ENCODE measurements at regions not wholly inside any gene's neighbourhood (a gene's known extent, or its start where the extent isn't known, plus 50 kb on each side); places are given as distances from the start of the nearest gene placed in this dataset.

DNA sequence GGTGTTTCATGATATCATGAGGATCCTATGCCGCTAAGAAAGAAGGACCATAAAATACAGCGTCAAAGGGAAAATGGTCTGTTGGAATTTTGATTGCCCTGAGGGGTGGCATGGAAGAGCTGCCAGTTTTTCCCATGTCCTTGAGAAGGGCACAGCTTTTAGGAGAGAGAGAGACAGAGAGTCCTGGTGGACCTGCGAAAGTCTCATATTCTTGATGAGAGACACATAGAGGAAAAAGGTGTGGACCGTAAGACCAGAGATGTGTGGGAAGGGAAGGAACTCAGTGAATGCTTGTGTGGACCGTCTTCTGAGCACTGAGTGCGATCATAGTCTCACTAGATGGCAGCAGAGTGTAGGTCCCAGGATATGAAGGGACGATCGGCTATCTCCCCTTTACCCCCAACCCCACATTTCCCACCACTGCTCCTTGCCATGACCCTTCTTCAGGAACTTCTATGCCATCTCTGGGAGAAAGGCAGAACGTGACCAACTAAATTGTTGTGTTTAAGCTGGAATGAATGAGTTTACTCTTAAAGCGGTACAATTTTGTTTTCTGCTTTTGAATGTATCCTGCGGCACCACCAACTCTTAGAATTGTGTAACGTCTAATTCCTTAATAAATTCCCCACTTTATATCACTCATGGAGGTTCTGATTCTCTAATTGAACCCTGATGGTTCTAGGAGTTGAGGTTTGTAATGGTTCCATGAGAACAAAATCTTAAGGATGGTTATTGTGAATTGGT is 117.7 kb downstream of the CTH start:
- no peak for TF ChIP-seq JUND (IDR thresholded peaks at IDR 0.05; ENCODE audit: low read depth)
- in situ Hi-C loops (cut with HindIII; ENCODE audit: low pct_unique_long_range_greater_than_20kb, low sequenced_read_pairs) = no loop called here
- DNase-seq (ENCODE audit: low read depth in 1 of 2, low spot score in 1 of 2) = peak; percentile 4 to 67

DNA sequence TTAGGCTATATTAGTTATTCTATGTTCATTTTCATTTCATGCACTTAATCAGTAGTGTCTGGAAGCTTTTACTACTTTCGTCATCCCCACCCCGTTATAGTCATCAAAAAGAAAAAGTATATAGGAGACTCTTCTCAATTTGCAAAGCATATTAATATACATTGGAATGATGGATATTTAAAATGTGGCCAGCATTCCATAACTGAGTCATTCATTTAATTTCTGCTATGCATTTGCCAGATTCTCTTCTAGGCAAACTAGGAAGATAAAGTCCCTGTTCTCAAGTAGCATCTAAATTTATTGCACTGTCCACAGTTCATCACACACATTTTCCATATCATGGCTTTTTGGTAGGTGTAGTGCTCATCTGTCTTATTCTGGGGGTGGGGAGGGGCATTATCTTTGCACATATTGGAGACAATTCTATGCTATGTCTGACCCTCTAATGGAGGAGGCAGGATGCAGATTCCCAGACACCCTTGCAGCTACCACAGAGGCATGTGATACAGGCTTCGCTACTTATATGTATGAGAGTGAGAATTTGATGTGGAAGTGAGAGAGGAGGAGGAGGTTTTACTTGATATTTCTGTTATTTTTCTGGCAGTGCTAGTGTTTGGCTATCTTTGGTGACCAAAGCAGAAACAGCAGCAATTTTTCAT is 125.8 kb downstream of the CTH start:
- in situ Hi-C loops (cut with HindIII; ENCODE audit: low pct_unique_long_range_greater_than_20kb, low sequenced_read_pairs) = no loop called here
- TF ChIP-seq JUND (IDR thresholded peaks at IDR 0.05; ENCODE audit: low read depth) = no peak
- DNase-seq (ENCODE audit: low read depth in 1 of 2, low spot score in 1 of 2) = no peak

DNA sequence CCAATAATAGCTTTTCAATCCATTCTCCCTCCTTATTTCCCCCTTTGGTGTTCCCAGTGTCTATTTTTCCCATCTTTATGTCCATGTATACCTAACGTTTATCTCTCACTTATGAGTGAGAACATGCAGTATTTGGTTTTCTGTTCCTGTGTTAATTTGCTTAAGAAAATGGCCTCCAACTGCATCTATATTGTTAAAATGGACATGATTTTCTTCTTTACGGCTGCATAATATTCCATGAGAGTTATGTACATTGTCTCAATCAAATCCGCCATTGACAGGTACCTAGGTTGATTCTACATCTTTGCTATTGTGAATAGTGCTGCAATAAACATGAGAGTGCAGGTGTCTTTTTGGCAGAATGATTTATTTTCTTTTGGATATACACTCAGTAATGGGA is 126.7 kb downstream of the CTH start:
- no peak for TF ChIP-seq JUND (IDR thresholded peaks at IDR 0.05; ENCODE audit: low read depth)
- no peak for DNase-seq (ENCODE audit: low read depth in 1 of 2, low spot score in 1 of 2)
- in situ Hi-C loops (cut with HindIII; ENCODE audit: low pct_unique_long_range_greater_than_20kb, low sequenced_read_pairs) = no loop called here

DNA sequence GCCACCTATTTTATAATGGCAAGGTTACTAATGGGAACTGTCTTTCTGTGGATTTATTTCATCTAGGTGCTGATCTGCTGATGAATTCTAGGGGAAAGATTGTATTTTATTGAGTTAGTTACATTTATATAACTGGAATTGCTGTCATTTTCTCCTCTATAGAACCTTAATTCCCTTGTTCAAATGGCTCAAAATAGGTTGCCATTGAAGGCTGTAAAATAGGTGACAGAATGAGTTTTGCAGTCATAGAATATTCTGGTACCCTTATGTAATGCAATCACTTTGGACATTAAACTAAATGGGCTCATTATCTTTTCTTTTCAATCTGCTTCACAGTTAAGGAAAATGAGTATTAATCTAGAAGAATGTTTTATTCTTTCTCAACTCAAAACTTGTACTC is 131.0 kb downstream of the CTH start:
- TF ChIP-seq JUND (IDR thresholded peaks at IDR 0.05; ENCODE audit: low read depth) = no peak
- no peak for DNase-seq (ENCODE audit: low read depth in 1 of 2, low spot score in 1 of 2)

DNA sequence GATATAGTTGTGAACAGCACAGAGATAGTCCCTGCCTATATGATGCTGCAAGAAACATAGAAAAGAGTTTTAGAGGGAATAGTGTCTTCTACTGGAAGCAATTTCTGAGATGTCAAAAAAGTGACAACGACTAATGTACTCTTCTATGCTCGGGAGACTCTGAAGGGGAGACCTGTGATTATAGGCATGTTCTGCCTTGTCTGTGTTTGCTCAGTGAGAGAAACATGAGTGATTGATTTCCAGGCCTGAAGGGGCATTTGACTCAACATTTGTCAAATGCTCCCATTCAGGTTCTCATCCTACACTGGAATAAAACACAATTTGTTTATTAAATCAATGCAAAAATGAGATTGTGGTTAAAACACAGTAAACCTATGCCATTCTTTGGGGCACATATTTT is 131.8 kb downstream of the CTH start:
- no peak for TF ChIP-seq JUND (IDR thresholded peaks at IDR 0.05; ENCODE audit: low read depth)
- no peak for DNase-seq (ENCODE audit: low read depth in 1 of 2, low spot score in 1 of 2)
- in situ Hi-C loops (cut with HindIII; ENCODE audit: low pct_unique_long_range_greater_than_20kb, low sequenced_read_pairs) = no loop called here

More for the DNA sequence above, 131.0 kb downstream of the CTH start:
- in situ Hi-C loops (cut with HindIII; ENCODE audit: low pct_unique_long_range_greater_than_20kb, low sequenced_read_pairs) = no loop called here

DNA sequence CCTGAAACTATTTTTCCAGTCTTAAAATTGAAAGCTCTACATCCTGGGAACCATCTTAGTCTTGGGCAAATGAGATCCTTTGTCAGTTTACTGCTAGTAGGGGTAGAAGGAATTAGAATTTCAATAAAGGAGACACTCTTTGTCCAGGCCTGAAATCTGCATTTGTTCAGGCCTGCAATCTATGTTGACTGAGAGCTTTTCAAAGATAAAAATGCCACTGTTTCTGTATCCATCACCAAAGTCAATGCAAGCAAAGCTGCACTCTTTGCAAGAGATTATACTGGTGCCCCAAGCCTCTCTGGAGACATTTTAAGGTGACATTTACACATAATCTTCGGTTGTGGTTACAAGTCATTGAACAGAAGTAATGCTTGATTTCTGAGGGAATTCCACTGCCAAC is 135.7 kb downstream of the CTH start:
- in situ Hi-C loops (cut with HindIII; ENCODE audit: low pct_unique_long_range_greater_than_20kb, low sequenced_read_pairs) = no loop called here
- TF ChIP-seq JUND (IDR thresholded peaks at IDR 0.05; ENCODE audit: low read depth) = no peak

DNA sequence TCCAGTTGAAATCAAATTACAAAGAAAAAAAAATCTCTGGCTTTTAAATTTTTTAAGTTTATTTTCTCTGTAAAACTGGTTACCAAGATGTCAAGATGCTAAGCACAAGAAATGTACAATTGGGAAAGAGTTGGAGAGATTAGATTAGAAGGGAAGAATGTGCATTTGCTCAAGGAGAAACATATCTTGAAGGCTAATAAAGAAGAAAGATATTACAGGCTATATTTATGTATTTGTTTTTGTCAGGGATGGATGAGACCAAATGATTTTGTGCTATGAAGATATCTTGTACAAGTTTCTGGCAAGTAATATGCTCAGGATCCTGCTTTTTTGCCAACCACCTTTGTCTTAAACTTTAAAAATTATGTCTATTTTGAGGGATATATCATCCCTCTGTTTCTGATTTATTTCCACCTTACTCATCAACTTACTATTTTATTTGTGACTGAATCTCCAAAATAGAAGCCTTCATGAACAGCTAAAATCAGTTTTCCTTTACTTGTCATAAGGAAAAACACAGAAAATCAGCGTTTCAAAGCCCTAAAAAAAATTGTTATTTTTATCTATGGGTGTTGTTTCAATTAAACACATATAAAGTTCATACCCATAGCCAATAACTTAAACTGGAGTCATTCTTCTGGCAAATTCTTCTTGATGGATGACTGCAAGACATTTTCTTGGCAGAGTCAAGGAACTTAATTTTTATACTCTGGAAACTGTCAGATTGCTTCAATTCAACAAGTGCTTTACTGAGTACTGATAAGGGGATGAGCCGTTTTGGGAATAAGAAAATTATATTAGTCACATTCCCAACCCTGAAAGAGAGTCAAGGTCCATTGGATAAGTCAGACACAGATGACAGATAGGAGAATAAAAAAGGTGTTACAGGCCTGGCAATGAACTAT is 141.8 kb downstream of the CTH start:
- TF ChIP-seq JUND (IDR thresholded peaks at IDR 0.05; ENCODE audit: low read depth) = no peak
- no peak for DNase-seq (ENCODE audit: low read depth in 1 of 2, low spot score in 1 of 2)
- in situ Hi-C loops (cut with HindIII; ENCODE audit: low pct_unique_long_range_greater_than_20kb, low sequenced_read_pairs) = no loop called here

More for the DNA sequence above, 135.7 kb downstream of the CTH start:
- DNase-seq (ENCODE audit: low read depth in 1 of 2, low spot score in 1 of 2) = no peak

DNA sequence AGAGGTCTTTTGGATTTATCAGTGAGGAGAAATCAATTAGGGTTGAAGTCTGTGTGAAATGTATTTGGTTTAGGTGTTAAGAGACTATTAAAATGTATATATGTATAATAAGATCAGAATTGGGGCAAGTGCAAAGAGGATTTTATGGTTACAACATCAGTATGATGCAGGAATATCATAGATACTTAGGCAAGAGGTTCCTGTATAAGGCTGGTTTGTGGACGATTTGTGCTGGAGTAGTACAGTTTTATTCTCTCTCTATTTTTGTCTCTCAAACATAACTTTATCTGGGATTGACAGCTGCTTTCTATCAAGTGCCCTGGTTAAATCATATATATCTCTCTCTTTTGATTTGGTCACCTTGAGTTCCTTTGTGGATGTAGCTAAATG is 142.5 kb downstream of the CTH start:
- no peak for DNase-seq (ENCODE audit: low read depth in 1 of 2, low spot score in 1 of 2)
- in situ Hi-C loops (cut with HindIII; ENCODE audit: low pct_unique_long_range_greater_than_20kb, low sequenced_read_pairs) = no loop called here
- no peak for TF ChIP-seq JUND (IDR thresholded peaks at IDR 0.05; ENCODE audit: low read depth)

DNA sequence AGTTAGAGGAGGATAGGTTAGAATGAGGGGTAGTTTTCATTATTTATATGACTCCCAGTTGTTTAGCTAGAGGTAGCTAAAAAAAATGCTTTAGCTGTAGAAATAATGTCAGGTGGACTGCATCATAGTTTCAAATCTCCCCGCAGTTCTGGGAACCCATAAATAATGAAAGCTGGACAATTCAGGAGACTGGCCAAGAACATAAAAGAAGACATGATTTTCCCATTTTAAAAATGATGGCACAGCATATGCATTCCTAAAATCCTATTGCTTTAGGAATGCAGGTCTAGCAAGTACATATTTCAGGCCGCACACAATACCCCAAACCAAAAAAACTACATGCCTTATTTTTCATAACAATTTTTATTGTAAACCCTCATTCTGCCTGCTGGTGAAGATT is 143.3 kb downstream of the CTH start:
- no peak for TF ChIP-seq JUND (IDR thresholded peaks at IDR 0.05; ENCODE audit: low read depth)
- DNase-seq (ENCODE audit: low read depth in 1 of 2, low spot score in 1 of 2) = no peak
- in situ Hi-C loops (cut with HindIII; ENCODE audit: low pct_unique_long_range_greater_than_20kb, low sequenced_read_pairs) = no loop called here

DNA sequence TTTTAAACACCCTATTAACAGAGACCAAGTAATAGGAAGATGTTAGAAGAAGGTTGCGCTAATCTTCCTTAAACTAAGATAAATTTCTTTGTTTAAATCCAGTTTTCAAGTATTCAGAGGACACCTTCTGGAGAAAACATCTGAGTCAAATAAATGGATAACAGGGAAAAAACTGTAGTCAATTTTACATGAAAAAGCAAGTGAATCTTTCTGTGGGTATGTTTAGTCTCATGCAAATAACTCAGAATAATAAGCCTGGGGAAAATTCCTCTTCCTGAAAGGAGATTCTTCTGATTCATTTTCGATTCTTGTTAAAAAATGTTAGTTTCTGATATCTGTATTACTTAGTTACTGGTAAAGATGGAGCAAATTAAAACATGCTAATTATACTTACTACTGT is 145.5 kb downstream of the CTH start:
- TF ChIP-seq JUND (IDR thresholded peaks at IDR 0.05; ENCODE audit: low read depth) = no peak
- in situ Hi-C loops (cut with HindIII; ENCODE audit: low pct_unique_long_range_greater_than_20kb, low sequenced_read_pairs) = no loop called here
- no peak for DNase-seq (ENCODE audit: low read depth in 1 of 2, low spot score in 1 of 2)

DNA sequence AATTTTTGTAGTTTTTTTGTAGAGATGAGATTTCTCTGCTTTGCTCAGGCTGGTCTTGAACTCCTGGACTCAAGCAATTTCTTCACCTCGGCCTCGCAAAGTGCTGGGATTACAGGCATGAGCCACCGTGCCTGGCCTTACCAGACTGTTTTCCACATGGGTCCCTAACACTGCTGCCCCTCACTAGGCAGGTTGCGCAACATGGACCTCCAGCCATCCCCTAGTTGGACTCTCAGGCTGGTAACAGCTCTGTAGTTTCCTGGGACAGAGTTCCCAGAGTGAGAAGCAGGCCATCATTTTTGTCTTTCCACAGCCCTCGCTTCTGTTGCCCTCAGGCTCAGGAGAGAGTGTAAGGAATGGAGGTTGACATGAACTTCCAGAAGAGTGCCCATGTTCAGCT is 156.1 kb downstream of the CTH start:
- no peak for DNase-seq (ENCODE audit: low read depth in 1 of 2, low spot score in 1 of 2)
- TF ChIP-seq JUND (IDR thresholded peaks at IDR 0.05; ENCODE audit: low read depth) = no peak
- in situ Hi-C loops (cut with HindIII; ENCODE audit: low pct_unique_long_range_greater_than_20kb, low sequenced_read_pairs) = no loop called here

DNA sequence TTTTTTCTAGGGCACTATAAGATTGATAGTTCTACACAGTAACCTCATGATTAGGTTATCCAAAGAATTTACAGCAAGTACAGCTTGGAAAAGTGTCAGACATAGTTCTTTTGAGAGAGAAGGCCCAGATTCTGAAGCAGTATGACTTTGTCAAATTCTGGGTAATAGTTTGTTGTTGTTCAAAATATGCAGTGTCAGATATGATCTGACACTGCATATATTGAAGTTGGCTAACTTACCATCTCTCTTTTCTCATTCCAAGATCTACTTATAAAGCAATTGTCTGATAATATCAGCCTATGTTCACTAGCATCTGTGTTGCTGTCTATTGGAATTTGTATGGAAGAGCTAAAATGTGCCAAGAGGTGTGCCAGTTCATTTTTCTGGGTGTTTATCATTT is 160.1 kb downstream of the CTH start:
- no peak for DNase-seq (ENCODE audit: low read depth in 1 of 2, low spot score in 1 of 2)
- no peak for TF ChIP-seq JUND (IDR thresholded peaks at IDR 0.05; ENCODE audit: low read depth)
- in situ Hi-C loops (cut with HindIII; ENCODE audit: low pct_unique_long_range_greater_than_20kb, low sequenced_read_pairs) = no loop called here
